Effector CD4-positive, alpha-beta T cell (primary cell): ENCODE measurements at regions not wholly inside any gene's neighbourhood (a gene's known extent, or its start where the extent isn't known, plus 50 kb on each side); places are given as distances from the start of the nearest gene placed in this dataset.

ENCODE experiments used
- DNase-seq: peaks from one replicate; pipeline ENCODE4 v3.0.0-alpha.2; 2020

DNA sequence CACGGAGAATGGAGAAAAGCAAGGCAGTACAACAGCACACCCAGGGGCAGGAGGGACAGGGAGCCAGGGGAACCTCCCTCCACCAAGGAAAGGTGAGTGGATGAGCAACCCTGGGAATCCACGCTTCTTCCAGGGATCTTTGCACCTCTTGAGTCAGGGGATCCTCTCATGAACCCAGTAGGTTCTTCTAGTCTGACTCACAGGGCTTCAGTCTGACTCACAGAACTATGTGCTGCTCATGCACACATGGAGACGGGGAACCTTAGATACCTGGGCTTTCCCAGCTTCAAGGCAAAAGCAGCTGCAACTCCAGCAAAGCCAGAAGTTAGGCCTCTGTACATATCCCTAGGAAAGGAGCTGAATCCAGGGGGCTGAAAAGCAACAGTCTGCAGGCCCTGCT is 1021.4 kb upstream of the TENM4 start:
- no peak for DNase-seq

DNA sequence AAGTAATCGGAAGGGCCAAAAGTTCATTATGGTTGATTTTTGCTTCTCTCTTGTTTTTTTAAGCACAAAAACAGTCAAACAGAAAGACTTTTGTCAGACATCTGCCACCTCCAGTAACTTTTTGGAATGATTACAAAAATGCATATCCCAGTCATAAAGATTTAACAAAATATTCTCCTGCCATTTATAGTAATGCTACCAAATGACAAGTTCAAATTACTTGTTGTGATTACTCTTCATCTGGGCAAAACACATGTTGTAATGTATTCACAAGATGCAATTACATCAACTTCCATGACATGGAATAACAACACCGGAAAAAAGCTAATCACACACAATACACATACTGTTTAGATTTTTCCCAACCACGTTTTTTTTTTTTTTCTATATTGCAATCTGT is 1017.5 kb upstream of the TENM4 start:
- DNase-seq = no peak

DNA sequence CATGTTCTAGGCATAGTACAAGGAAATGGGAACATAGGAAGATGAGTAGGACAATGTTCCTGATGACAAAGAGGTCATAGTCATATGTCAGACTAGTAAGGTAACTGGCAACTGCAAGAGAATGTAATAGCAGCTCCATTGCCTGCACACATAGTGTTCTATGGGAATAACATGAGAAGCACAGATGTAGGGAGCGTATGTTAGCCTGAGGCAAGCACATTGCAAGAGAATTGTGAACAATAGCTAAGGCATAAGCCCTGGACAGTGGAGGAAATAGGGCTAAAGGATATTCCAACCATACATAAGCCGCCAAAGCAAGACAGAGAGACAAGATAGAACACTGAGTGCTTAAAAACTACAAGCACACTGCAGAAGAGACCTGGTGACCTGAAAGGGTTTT is 1017.0 kb upstream of the TENM4 start:
- no peak for DNase-seq

- no peak for DNase-seq
These were observed 1015.0 kb upstream of the TENM4 start for GRCh38 chr11:80455818-80456217.

GRCh38 chr11:80451105-80451504 is 1010.3 kb upstream of the TENM4 start:
- DNase-seq = no peak

DNA sequence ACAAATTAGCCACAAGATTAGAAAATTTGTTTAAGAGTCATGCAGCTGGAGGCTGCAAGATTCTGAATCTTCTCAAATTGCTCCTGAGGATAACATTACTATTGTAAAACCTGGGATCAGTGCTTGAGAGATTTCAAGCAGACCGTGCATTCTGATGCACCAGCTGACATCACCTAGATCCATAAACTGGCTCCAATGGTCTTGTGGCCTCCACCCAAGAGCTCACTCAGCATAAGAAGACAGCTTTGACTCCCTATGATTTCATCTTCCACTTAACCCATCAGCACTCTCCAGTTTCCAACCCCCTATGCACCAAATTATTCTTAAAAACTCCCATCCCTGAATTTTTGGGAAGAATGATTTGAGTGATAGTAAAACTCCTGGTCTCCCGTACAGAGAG is 1007.9 kb upstream of the TENM4 start:
- no peak for DNase-seq

- no peak for DNase-seq
These were observed 1002.3 kb upstream of the TENM4 start for GRCh38 chr11:80443177-80443576.

DNA sequence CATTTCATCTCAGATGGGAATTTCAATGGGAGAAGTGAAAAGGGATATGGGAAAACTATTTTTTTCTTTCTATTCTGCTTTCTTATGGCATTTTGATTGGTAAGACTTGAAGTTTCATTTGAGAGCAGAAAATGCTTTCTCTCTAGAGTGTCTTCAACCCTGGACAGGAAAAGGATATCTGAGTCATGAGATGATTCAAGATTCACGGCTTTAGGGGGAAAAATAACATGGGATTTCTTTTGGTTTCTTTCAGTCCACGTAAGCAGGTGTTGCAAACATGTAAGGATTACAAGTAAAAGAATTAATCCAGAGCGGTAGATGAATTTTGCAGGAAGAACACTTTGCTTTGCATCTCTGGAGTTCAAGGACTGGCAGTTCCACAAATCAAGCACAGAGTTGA is 1001.0 kb upstream of the TENM4 start:
- DNase-seq = no peak

DNA sequence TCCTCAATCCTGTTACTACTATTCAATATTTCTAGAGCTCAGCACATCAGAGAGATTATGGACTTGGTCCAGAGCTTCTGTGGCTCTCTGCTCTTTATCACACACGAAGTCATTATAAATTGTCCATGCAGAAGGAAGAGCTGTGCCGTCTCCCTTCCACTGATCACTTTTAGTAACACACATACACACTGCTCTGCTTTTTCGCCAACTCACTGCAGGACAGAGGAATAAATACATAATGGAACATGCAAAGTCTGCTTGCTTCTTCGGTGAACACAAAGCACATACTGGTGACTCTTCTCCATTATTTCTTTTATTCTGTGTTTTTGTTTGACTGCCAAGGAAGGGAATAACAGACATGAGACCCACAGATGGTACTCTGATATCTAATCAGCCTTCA is 1000.0 kb upstream of the TENM4 start:
- DNase-seq = no peak

- no peak for DNase-seq
These were observed 995.7 kb upstream of the TENM4 start for GRCh38 chr11:80436547-80436946.

DNA sequence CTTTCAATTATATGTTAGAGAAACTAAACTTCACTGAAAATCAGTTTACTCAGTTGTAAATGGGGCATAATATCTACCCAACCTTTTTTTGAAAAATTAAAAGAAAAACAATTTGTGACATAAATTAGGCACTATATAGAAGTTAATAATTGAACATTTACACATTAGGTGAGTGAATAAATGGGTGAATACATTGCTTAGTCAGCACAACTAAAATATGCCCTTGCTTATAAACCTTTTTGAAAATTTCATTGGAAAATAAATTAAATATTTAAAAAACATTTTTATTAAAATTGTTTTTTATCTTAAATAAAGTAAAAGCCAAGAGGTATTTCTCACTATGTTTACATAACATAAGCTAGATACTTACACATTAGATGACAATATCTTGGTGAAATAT is 994.5 kb upstream of the TENM4 start:
- no peak for DNase-seq

DNA sequence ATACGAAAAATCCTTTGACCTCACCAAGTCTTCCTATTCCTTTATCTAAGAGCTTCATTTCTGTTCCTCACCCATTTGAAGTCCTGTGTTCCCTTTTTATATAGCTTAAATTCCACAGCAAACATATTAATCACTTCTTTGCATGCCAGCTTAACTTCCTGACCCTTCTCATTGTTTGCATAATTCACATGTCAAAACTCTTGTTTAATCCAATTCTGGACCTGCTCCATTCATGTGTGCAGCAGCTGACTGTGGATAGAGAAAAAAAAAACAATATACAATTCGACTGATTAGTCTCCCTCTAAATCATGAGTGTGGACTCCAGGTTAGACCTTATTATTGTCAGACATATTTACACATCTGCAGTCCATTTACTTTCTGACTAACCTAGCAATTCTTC is 991.2 kb upstream of the TENM4 start:
- DNase-seq = no peak

DNA sequence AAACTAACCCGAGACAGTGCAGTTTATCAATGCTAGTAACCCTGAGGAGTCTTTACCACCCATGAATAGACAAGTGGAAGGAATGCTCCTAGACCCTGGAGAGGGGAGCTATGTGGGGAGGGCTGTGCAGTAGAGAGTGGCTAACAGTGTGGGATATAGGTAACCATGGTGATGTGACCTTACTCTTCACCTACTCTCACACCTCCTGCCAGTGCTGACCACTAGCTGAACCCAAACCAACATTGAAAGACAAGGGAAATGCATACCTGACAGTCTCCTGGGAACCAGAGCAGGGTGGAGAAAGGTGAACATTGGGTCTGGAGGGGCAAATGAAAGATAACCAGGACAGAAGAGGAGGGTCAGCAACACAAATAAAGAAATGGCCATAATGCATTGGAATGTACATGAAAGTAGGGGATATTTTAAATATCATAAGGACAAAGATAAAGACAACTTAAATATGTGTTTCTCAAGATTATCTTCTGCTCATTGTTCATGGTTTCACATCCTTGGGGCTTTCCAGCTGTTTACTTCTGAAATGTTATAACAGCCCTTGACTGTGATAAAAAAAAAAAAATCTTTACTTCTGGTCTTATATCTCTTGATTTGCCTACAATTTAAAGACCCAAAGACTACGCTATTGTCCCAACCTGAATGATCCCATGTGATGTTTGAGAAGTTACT is 983.3 kb upstream of the TENM4 start:
- no peak for DNase-seq

GRCh38 chr11:80420374-80420773 is 979.5 kb upstream of the TENM4 start:
- DNase-seq = no peak

GRCh38 chr11:80417681-80418080 is 976.9 kb upstream of the TENM4 start:
- DNase-seq = no peak

DNA sequence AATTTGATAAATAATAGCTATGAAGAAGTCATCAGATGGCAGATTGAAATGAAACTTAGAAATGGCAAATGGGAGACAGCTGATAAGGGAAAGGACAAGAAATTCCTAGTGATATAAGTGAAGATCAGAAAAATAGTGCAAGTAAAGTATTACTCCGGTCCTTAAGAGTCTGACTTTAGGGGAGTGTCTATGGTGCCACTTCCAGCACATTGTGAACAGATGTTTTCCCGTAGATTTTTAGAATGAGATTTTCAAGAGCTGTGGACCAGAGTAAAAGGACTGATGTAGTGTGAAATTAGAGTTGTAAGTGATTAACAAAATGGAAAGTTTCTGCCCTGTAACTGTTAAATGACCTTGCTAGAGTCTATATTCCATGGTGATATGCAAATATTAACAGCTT is 974.8 kb upstream of the TENM4 start:
- DNase-seq = no peak

- no peak for DNase-seq
These were observed 973.6 kb upstream of the TENM4 start for GRCh38 chr11:80414181-80415165.

DNA sequence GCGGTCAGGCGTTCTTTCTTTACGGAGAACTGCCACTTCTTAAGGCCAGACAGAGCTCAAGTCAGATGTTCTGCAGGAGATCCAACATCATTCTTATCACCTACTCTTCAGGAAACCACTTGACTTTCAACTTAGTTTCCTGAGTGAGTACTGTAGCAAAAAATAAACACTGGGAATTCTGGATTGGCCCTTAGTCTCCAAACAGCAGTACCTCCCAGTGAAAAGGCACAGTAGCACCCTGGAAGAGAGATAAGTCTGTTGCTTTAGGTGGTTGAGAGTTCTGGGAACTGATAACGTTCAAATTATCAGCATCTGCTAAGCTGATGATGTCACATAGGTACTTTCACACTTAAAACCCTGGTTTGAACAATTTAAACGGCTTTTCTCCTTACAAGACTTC is 971.8 kb upstream of the TENM4 start:
- DNase-seq = no peak

- no peak for DNase-seq
These were observed 952.4 kb upstream of the TENM4 start for GRCh38 chr11:80393210-80393609.

DNA sequence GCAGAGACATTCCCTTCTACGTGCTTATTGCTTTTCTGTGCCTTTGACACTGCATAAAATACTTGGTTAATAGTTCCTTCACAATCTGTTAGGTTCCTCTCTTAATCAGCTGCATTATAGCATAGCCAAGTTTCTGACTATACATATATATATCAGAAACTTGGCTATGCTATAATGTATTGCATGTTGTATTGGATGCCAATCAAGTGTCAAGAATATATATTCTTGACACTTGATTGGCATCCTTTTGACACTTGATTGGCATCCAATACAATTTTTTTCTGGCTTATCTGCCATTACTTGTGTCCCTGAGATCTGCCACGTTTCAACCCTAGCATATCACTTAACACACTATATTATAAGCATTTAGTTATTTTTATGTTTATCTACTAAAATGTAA is 949.7 kb upstream of the TENM4 start:
- no peak for DNase-seq

GRCh38 chr11:80388536-80388935 is 947.7 kb upstream of the TENM4 start:
- no peak for DNase-seq

DNA sequence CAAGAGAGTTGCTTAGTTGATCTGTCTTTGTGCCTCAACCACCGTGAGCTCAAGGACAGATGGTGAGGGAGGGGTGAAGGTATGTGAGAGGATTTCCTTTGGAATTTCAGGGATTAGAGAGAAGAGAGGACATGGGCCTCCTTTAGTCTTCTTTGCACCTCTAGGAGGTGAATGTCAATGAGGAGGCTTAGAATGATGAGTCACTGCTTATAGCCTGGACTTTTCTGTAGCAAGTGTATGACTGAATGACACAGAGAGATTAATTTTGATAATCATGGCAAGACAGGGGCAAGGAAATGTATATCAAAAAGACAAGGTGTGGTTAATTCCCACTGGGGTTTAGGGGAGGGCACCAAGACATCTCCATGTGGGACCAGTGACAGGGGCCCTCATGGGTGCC is 947.3 kb upstream of the TENM4 start:
- DNase-seq = no peak

DNA sequence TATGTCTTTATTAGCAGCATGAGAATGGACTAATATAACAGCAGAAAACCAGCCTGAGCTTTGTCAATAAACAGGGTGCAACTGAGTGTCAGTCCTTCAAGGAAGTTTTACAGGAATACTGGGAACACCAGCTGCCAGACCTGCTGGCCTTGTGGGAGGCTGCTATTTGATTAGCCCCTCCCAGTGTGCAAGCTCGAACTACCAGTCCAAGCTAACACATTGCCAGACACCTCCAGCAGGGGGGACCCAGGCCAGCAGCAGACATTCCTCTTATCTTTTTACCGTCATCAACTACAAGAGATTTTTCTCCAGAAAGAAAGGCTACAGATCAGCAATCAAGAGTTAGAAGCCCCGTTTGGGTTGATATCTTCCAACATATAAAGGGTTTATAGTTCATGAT is 942.8 kb upstream of the TENM4 start:
- no peak for DNase-seq

- DNase-seq = no peak
These were observed 938.9 kb upstream of the TENM4 start for GRCh38 chr11:80379620-80380278.
